Pancreas (tissue), 10 donors: ENCODE measurements at regions not wholly inside any gene's neighbourhood (a gene's known extent, or its start where the extent isn't known, plus 50 kb on each side); places are given as distances from the start of the nearest gene placed in this dataset.
A peak's percentile ranks its signal among the peaks of the same experiment; 100 is the strongest.

ENCODE experiments used
- ATAC-seq, 4 donors: fragments of 200-7000 bp; cut with Tn5 transposase; one replicate each; pipeline versions ENCODE4 v1.8.0 to v1.9.1; 2020; ENCODE audit warnings: mild to moderate bottlenecking in 4 of 4, moderate library complexity in 4 of 4
- DNase-seq, 6 donors: peaks; one replicate each; pipeline ENCODE4 v3.0.0-alpha.2; 2020
- FAIRE-seq: peaks from 2 replicates; lab custom pipeline; 2012; peaks lifted over from hg19 to GRCh38; lab: Jason Lieb, UNC
- H3K27ac ChIP-seq, 4 donors: fragments of 200-600 bp; sonication (generic); 1 replicate in 3 of 4; 2 replicates in 1 of 4; pipeline versions ENCODE4 v1.5.0 to v1.8.0; 2020
- H3K27me3 ChIP-seq, 4 donors: fragments of 200-600 bp; one replicate each; pipeline ENCODE4 v1.8.0; 2021
- H3K36me3 ChIP-seq, 3 donors: fragments of 200-600 bp; sonication (generic) in 1 of 3; one replicate each; pipeline versions ENCODE4 v1.5.0 to v1.8.0; 2020 to 2021
- H3K4me1 ChIP-seq, 3 donors: fragments of 200-600 bp; one replicate each; pipeline ENCODE4 v1.8.0; 2021
- H3K4me3 ChIP-seq, 4 donors: fragments of 200-600 bp; sonication (generic) in 2 of 4; one replicate each; pipeline versions ENCODE4 v1.5.0 to v1.8.0; 2020 to 2021
- H3K9me3 ChIP-seq, 4 donors: fragments of 200-600 bp; one replicate each; pipeline ENCODE4 v1.8.0; 2021
- WGBS, 2 donors: extraction: QIAGEN DNeasy Blood & Tissue Kit; methylation state at CpG; one replicate each; pipeline ENCODE4 v1.1.7; 2013; 5-methylcytosine and 5-hydroxymethylcytosine counted together
- intact Hi-C, 3 donors: fragments of 100-400 bp; cut with DNase I; formaldehyde crosslinking; loops; one replicate each; pipeline versions ENCODE4 v1.11.1 to v1.14.2; 2022
- TF ChIP-seq, protein P1 (sequence below), 4 donors: fragments of 200-600 bp; sonication (generic) in 3 of 4; IDR thresholded peaks; one replicate each; pipeline versions ENCODE4 v1.5.0 to v1.8.0; 2021; ENCODE audit warnings: antibody characterized with exemption in 4 of 4
- donor health status: healthy with polysubstance abuse.
- donor health status: DM: no; HTN: no; CAD: no; lungs with moderate emphysema.
- donor health status: DM: no; HTN: no; CAD: no.
- donor health status: control.
- donor health status: control.
- donor health status: Bipolar disorder and iron deficiency.
- donor health status: DM: yes; HTN: yes; CAD: no.
- donor health status: DM: no; HTN: no; CAD: no.
- donor health status: DM: no; HTN: no; CAD: no.
- donor health status: DM: yes; HTN: yes; CAD: no.

- H3K4me1 ChIP-seq = peaks cover 0 to 7% (median 0%) of the 10 kb centered on the region in 3 donors
- TF ChIP-seq, protein P1, sequence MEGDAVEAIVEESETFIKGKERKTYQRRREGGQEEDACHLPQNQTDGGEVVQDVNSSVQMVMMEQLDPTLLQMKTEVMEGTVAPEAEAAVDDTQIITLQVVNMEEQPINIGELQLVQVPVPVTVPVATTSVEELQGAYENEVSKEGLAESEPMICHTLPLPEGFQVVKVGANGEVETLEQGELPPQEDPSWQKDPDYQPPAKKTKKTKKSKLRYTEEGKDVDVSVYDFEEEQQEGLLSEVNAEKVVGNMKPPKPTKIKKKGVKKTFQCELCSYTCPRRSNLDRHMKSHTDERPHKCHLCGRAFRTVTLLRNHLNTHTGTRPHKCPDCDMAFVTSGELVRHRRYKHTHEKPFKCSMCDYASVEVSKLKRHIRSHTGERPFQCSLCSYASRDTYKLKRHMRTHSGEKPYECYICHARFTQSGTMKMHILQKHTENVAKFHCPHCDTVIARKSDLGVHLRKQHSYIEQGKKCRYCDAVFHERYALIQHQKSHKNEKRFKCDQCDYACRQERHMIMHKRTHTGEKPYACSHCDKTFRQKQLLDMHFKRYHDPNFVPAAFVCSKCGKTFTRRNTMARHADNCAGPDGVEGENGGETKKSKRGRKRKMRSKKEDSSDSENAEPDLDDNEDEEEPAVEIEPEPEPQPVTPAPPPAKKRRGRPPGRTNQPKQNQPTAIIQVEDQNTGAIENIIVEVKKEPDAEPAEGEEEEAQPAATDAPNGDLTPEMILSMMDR (IDR thresholded peaks at IDR 0.05) = no peak
- WGBS, 2 donors = 65 to 70% methylated on average over 2 of the region's 2 CpGs
- intact Hi-C loops = no loop called here
- H3K4me3 ChIP-seq = no peak overlapping the region
- no peaks in the 10 kb centered on the region for H3K36me3 ChIP-seq
- H3K27ac ChIP-seq = no peak overlapping the region
- no peaks in the 10 kb centered on the region for H3K27me3 ChIP-seq
- FAIRE-seq (no peak), DNase-seq (no peak), ATAC-seq (no peak)
- no peaks in the 10 kb centered on the region for H3K9me3 ChIP-seq
Measured at GRCh38 chr6:96466147-96466863, 55.3 kb upstream of the UFL1 start.

GRCh38 chr6:96467814-96468213 is 53.8 kb upstream of the UFL1 start:
- no peak for FAIRE-seq
- H3K4me3 ChIP-seq = no peak overlapping the region
- H3K36me3 ChIP-seq = no peaks in the 10 kb centered on the region
- H3K4me1 ChIP-seq = peaks cover 0 to 7% (median 0%) of the 10 kb centered on the region in 3 donors
- ATAC-seq = no peak
- no peak for DNase-seq
- H3K27ac ChIP-seq = no peak overlapping the region
- TF ChIP-seq, protein P1 (IDR thresholded peaks at IDR 0.05) = no peak
- H3K27me3 ChIP-seq = no peaks in the 10 kb centered on the region
- no peaks in the 10 kb centered on the region for H3K9me3 ChIP-seq
- intact Hi-C loops = no loop called here

DNA sequence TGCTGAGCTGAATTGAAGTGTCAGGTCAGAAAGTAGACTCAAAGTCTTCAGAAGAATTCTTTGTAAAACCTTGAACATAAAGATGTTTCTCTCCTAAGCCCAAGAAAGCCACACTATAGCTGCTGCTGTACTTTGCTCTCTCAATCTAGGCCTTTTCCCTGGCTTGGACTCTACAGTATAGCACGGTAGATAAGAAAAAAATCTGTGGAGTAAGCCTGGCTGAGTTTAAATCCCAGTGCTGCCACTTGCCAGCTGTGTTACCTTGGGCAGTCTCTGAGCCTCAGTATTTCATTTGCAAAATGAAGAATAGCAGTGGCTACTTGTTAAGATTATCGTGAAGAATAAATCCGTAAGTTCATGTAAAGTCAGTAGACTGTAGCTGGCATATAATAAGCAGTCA is 53.3 kb upstream of the UFL1 start:
- DNase-seq = no peak
- TF ChIP-seq, protein P1 (IDR thresholded peaks at IDR 0.05) = no peak
- H3K27ac ChIP-seq = no peak overlapping the region
- ATAC-seq = peak; percentile 29 to 65 (median 48)
- FAIRE-seq = no peak
- no peaks in the 10 kb centered on the region for H3K9me3 ChIP-seq
- H3K27me3 ChIP-seq = no peaks in the 10 kb centered on the region
- no peaks in the 10 kb centered on the region for H3K36me3 ChIP-seq
- H3K4me1 ChIP-seq = peaks cover 0 to 7% (median 0%) of the 10 kb centered on the region in 3 donors
- 13% methylated on average over 3 of the region's 3 CpGs for WGBS, 2 donors
- intact Hi-C loops = no loop called here
- no peak overlapping the region for H3K4me3 ChIP-seq

DNA sequence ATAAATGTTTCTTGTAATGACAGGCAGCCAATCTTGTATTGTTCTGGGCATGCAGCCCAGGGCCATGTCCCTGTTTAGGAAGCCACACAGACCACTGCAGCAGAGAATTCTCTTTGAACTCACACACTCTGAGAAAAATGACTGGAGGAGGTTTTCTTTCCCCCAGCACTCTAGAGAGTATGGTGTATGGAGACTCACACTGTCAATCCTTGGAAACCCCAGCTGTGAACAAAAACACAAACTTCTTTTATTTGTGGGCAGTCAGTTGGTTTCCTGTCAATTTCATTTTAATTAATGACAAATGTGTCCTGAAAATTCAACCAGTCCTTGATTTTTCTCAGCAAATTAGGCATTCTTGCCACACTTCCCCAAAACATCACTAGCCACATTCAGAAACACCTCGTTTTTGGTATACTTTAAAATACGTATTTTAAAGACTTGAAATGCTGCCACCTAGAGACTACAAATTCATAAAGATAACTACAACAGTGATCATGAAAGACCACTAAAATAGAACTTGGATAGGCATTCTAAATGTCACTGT is 52.9 kb upstream of the UFL1 start:
- H3K27ac ChIP-seq = no peak overlapping the region
- peak in 2 of 6 donors; percentile 15 to 18 for DNase-seq

More for the DNA sequence above, 52.9 kb upstream of the UFL1 start:
- ATAC-seq = peak; percentile 51 to 77 (median 62)
- Histone ChIP-seq H3K4me1 (peaks cover 0 to 7% (median 0%) of the 10 kb centered on the region in 3 donors), H3K4me3 (no peak overlapping the region), H3K36me3 (no peaks in the 10 kb centered on the region), H3K27me3 (no peaks in the 10 kb centered on the region), H3K9me3 (no peaks in the 10 kb centered on the region)
- 4 to 8% methylated on average over 2 of the region's 2 CpGs for WGBS, 2 donors
- TF ChIP-seq, protein P1 (IDR thresholded peaks at IDR 0.05) = peak in 1 of 4 donors; percentile 10
- intact Hi-C loops = no loop called here
- no peak for FAIRE-seq
